K562 (cell line): ENCODE measurements at regions not wholly inside any gene's neighbourhood (a gene's known extent, or its start where the extent isn't known, plus 50 kb on each side); places are given as distances from the start of the nearest gene placed in this dataset.

Source experiments
- ATAC-seq: fragments of 200-7000 bp; cut with Tn5 transposase; 3 replicates; pipeline ENCODE4 v1.9.1; 2020; ENCODE audit warnings: moderate library complexity
- BruUV-seq: library from RNA; stranded (reverse); fragments of 400-500 nt; replicated peaks from 2 replicates; lab custom pipeline; 2021; lab: Mats Ljungman, UMichigan
- CTCF ChIA-PET: fragments of 300-600 bp; formaldehyde crosslinking; extraction: SDS; loops from one replicate; lab custom pipeline; 2021; ENCODE audit warnings: low intra/inter-chr PET ratio; lab: Yijun Ruan, JAX
- POLR2A ChIA-PET: fragments of 300-600, 350-650 bp; sonication (Branson Sonifier 250); formaldehyde crosslinking; extraction: SDS; loops from one replicate; lab custom pipeline; 2021; ENCODE audit warnings: antibody characterized with exemption, inconsistent platforms; lab: Yijun Ruan, JAX
- DNase-seq, 4 experiments: peaks; one replicate each; pipeline versions ENCODE4 v3.0.0 to v3.0.0-alpha.2; 2011 to 2018; ENCODE audit warnings: low spot score in 3 of 4, mixed read lengths in 3 of 4; ENCODE audit errors: extremely low read depth in 1 of 4
- FAIRE-seq: peaks from 2 replicates; lab custom pipeline; 2011; peaks lifted over from hg19 to GRCh38; lab: Jason Lieb, UNC
- H2AFZ ChIP-seq: 2 replicates; pipeline ENCODE4 v1.6.0; 2011; ENCODE audit warnings: low read depth, low read length, control low read depth, inconsistent platforms
- H3K27ac ChIP-seq: fragments of 200-600 bp; 3 replicates; pipeline ENCODE4 v1.8.0; 2011; ENCODE audit warnings: low read depth, mild to moderate bottlenecking, control low read depth, inconsistent platforms, low read length, moderate library complexity, mixed read lengths; ENCODE audit errors: extremely low read depth
- H3K27me3 ChIP-seq, 2 experiments: fragments of 300-600 bp in 1 of 2; 2 replicates in 1 of 2; 3 replicates in 1 of 2; pipeline versions ENCODE4 v1.6.0 to v1.8.0; 2011; ENCODE audit warnings: inconsistent platforms in 2 of 2, low read length in 2 of 2, mild to moderate bottlenecking in 1 of 2, mixed read lengths in 1 of 2, moderate library complexity in 1 of 2; ENCODE audit not compliant: control insufficient read depth in 2 of 2, insufficient read depth in 2 of 2
- H3K36me3 ChIP-seq: fragments of 300-600 bp; 3 replicates; pipeline ENCODE4 v1.8.0; 2011; ENCODE audit warnings: mild to moderate bottlenecking, low read length, inconsistent platforms; ENCODE audit not compliant: control insufficient read depth, insufficient read depth
- H3K4me1 ChIP-seq, 2 experiments: fragments of 200-600 bp in 1 of 2; replicated peaks in 1 of 2; 2 replicates in 1 of 2; 3 replicates in 1 of 2; pipeline versions ENCODE4 v1.5.1 to v1.8.0; 2011; ENCODE audit warnings: inconsistent platforms in 2 of 2, low read length in 2 of 2, mild to moderate bottlenecking in 1 of 2, mixed read lengths in 1 of 2, moderate library complexity in 1 of 2; ENCODE audit not compliant: control insufficient read depth in 2 of 2, insufficient read depth in 2 of 2
- H3K4me2 ChIP-seq: 2 replicates; pipeline ENCODE4 v1.6.1; 2011; ENCODE audit warnings: low read length, control low read depth, inconsistent platforms, mixed read lengths; ENCODE audit not compliant: insufficient read depth
- H3K4me3 ChIP-seq: fragments of 200-600 bp; sonication (generic), shearing (Covaris generic); 2 replicates; pipeline ENCODE4 v1.5.1; 2016; ENCODE audit warnings: control low read depth, inconsistent platforms
- H3K79me2 ChIP-seq: fragments of 200-600 bp; 3 replicates; pipeline ENCODE4 v1.8.0; 2011; ENCODE audit warnings: low read length, inconsistent platforms; ENCODE audit not compliant: control insufficient read depth, insufficient read depth
- H3K9ac ChIP-seq, 2 experiments: 2 replicates each; pipeline versions ENCODE4 v1.6.0 to v1.6.1; 2011; ENCODE audit warnings: low read depth in 2 of 2, low read length in 2 of 2, control low read depth in 1 of 2, inconsistent platforms in 1 of 2, mild to moderate bottlenecking in 1 of 2, mixed read lengths in 1 of 2; ENCODE audit not compliant: insufficient read depth in 1 of 2
- H3K9me1 ChIP-seq: one replicate; pipeline ENCODE4 v1.6.0; 2011; ENCODE audit warnings: inconsistent platforms, mild to moderate bottlenecking, low read length, moderate library complexity; ENCODE audit not compliant: control insufficient read depth, insufficient read depth
- H3K9me3 ChIP-seq: replicated peaks from 2 replicates; pipeline ENCODE4 v1.5.1; 2011; ENCODE audit warnings: low read depth, low read length, inconsistent platforms; ENCODE audit not compliant: control insufficient read depth, insufficient read depth
- H4K20me1 ChIP-seq: replicated peaks from 2 replicates; pipeline ENCODE4 v1.6.1; 2011; ENCODE audit warnings: low read length, inconsistent platforms, mixed read lengths; ENCODE audit not compliant: control insufficient read depth, insufficient read depth
- CTBP1 ChIP-seq: fragments of 450-650 bp; IDR thresholded peaks from 2 replicates; pipeline ENCODE4 v1.6.1; 2016; ENCODE audit warnings: borderline replicate concordance
- HLTF ChIP-seq: fragments of 450-650 bp; IDR thresholded peaks from 2 replicates; pipeline ENCODE4 v1.6.1; 2016
- ZNF449 ChIP-seq: fragments of 250-450 bp; sonication (Bioruptor Pico); IDR thresholded peaks from 2 replicates; pipeline ENCODE4 v1.8.0; 2022; ENCODE audit warnings: moderate library complexity, mild to moderate bottlenecking, inconsistent platforms
- WGBS: fragments of 100-300 bp; shearing (Covaris generic); methylation state at CpG from one replicate; pipeline ENCODE4 v1.1.6; 2016; ENCODE audit warnings: low coverage, mixed read lengths; ENCODE audit not compliant: insufficient coverage; ENCODE audit errors: missing lambda C conversion rate; 5-methylcytosine and 5-hydroxymethylcytosine counted together
- in situ Hi-C: fragments of 300-500 bp; cut with MboI; formaldehyde crosslinking; loops from 4 replicates; pipeline ENCODE4 v1.15.0; 2018; ENCODE audit warnings: inconsistent platforms, mixed read lengths
- intact Hi-C: fragments of 100-400 bp; cut with micrococcal nuclease; formaldehyde crosslinking; loops from 2 replicates; pipeline ENCODE4 v1.14.2; 2022

- ChIA-PET POLR2A (no interaction called here), CTCF (no interaction called here)
- intact Hi-C loops, result no loop called here
- in situ Hi-C loops, result no loop called here
- Histone ChIP-seq H3K9ac (no peak overlapping the region), H3K4me3 (no peak overlapping the region), H3K4me2 (no peak overlapping the region), H3K27ac (no peak overlapping the region), H3K79me2 (no peaks in the 10 kb centered on the region), H3K4me1 (no peaks in the 10 kb centered on the region), H3K9me1 (no peaks in the 10 kb centered on the region), H4K20me1 (no peaks in the 10 kb centered on the region; the same call in 1 of the 2 replicates), H3K27me3 (peaks cover 15 to 49% of the 10 kb centered on the region in 2 experiments; a peak in 4 of 5 replicates), H3K9me3 (no peaks in the 10 kb centered on the region), H2AFZ (no peak overlapping the region), H3K36me3 (no peaks in the 10 kb centered on the region)
- BruUV-seq, result no TSS peak
- DNase-seq, result no peak
- TF ChIP-seq HLTF (no peak), ZNF449 (CRISPR knock-in tag) (no peak), CTBP1 (no peak)
- FAIRE-seq, result no peak
- ATAC-seq, result no peak
- WGBS, result 5% methylated on average over 12 of the region's 16 CpGs
These were observed 86.0 kb upstream of the SNTG2 start for GRCh38 chr2:864501-865106.
